GM18519 (cell line): ENCODE measurements at regions not wholly inside any gene's neighbourhood (a gene's known extent, or its start where the extent isn't known, plus 50 kb on each side); places are given as distances from the start of the nearest gene placed in this dataset.

Experiments used
- ATAC-seq: cut with Tn5 transposase; IDR thresholded peaks from one replicate; pipeline ENCODE4 v1.9.1; 2021; ENCODE audit warnings: mild to moderate bottlenecking, moderate library complexity; ENCODE audit not compliant: unreplicated experiment, low FRiP score

DNA sequence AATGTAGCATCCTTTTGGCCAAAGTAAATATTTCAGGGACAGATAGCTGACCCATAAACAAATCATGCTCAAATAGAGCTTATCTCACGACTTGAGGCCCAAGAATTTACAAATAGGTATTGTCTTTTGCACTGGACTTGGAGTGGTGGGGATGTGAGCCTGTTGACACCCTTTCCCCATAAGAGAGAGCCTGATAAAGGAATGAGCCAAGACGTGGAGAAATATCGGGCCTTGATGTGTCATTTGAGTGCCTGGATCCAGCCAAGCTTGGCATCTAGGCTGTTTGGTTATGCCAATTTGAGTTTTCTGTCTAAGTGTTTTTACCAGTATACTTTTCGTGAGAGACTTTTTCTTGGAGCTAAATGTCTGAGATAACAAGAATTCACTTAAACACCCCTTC lies 112.9 kb upstream of the RGMA start:
- no peak for ATAC-seq

DNA sequence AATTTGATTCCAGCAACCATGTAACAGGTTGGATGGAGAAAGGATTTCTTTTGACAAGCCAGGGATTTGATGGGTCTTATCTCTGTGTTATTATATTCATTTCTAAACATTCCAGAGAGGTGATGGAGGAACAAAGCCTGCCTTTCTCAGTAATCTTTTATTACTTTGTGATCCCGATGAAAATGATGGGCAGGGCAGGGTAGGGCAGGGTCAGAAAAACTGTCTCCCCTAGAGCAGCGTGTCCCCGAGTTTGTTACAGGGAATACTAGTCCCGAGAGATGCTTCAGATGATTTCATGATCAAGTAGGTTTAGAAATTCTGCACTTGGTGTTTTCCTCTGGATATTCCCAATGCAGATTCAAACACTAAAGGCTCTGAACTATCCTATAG lies 111.8 kb upstream of the RGMA start:
- ATAC-seq, result no peak

DNA sequence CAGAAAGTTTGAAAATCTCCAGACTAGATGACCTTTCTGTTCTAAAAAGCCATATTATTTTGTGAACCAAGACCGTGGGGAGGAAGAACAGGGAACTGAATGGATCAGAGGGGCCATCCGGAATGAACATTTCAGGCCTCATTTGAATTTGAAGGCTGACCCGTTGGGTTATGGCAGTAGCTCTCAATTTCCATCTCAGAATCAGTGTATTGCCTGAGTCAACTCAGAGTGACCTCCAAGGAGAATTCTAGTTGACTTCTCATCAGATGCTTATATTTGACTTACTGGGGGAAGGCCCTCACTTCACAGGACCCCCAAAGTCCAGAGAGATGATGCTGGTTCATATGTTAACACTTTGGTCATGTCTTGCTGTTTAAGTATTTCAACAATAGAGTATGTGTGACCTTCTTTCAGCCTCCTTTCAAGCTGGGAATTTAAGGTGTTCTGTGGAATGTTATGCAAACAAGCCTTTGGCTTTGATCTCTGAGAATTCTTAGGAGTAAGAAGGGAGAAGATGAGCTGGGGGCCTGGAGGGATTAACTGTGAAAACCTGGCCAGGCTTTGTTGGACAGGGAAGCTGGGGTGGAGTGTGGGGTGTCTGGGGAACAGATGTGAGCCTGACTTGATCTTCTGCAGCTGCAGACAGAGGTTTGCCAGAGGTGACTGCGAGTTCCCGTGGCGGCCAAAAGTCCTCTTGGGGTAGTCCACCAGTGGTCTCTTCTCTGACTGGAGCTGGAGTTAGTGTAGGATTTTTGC lies 111.2 kb upstream of the RGMA start:
- ATAC-seq, result no peak

DNA sequence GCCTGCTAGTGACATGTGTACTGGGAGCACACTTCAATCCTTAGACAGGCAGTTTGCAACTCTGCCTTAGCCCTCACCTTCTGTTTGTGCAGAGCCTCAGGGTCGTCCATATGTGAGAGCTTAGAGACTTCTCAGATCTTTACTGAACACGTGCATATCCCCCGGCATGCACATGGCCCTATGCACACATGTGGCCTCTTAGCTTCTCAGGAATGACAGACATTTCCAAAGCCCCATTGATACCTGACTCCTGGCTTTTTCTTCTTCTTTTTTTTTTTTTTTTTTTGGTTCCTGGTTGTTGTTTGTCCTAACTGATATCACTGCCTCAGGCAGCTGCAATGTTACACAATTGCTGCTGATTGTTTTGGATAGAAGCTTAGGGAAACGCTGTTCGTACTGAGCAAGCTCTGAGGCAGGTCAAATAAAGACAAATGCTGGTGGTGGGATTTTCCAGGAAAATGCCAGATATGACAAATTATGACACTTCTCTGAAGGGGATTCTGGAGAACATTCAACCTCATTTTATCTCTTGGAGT lies 107.2 kb upstream of the RGMA start:
- no peak for ATAC-seq

DNA sequence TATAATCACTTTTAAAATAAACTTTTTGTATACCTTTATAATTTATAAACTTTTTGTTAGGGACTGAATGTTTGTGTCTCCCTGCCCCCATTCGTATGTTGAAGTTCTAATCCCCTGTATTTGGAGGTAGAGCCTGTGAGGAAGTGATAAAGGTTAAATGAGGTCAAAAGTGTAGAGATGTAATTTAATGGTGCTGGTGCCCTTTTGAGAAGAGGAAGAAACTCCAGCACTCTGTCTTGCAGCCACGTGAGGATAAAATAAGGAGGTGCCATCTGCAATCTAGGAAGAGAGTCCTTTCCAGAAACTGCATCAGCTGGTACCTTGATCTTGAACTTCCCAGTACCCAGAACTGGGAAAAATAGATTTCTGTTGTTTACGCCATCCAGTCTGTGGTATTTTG lies 106.1 kb upstream of the RGMA start:
- ATAC-seq, result no peak

DNA sequence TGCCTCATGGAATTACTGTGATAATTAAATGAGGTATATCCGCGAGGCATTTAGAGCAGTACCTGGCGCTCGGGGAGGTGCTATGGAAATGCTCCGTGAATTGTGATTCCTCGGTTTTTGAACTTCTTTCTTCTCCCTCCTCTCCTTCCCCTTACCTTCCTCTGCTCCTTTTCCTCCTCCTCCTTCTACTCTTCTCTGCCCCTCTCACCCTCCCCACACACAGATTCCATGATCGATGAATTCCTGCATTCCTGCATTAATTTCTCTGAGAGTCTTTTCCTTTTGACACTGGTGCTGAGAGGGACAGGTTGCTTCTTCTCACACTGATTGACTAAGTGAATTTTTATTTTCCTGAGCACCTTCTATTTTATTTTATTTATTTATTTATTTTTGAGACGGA lies 101.2 kb upstream of the RGMA start:
- ATAC-seq, result no peak

DNA sequence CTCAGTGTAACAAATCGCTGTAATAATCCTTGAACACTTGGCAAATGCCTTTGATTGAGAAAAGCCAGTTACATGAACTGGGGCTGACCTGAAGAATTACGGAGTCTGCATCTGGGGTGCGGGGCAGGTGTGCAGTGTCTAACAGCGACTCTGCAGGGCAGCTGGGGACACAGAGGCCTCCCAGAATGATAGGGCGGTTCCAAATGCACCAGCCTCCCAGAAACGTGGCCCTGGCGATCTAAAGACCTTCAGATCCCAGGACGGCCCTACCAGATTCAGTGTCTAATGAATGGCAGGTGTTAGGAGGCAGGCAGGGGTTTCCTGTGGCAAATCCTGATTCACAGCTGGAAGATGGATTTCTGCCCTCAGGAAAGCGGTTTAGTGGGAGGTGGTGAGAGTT lies 100.5 kb upstream of the RGMA start:
- no peak for ATAC-seq

DNA sequence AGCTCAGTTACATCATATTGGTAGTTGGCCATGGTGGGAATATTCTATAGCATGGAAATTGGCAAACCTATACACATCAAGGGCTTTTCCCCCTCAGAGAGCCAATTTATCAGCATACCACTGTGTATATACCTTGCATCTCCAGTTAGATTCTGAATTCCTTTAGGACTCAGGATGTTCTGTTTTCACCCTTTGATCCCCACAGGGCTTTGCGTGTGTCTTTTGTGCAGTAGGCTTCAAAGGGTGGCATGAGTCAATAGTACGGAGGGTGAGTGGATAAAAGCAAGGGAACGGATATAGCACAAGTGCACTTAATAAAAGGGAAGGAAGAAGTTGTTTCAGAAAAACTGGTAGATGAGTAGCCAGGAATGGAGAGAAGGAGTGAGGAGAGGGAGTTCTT lies 99.2 kb upstream of the RGMA start:
- ATAC-seq, result no peak

DNA sequence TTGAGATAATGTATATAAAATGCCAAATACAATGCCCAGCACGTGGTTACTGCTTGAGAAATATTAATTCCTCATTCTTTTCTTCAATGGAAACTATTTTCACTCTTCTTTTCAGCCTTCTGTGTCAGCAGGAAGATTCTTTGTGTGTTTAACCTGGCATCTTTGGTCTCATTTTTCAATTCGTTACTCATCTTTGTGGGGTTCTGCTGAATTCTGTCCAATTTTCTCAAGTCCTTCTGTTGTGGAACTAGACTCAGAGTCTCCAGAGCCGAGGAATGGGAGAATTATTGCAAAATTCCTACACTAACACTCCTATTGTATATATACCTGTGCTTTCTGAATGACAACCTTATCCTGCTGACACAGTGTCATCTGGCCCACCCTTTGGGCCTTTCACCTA lies 96.8 kb upstream of the RGMA start:
- ATAC-seq, result no peak

DNA sequence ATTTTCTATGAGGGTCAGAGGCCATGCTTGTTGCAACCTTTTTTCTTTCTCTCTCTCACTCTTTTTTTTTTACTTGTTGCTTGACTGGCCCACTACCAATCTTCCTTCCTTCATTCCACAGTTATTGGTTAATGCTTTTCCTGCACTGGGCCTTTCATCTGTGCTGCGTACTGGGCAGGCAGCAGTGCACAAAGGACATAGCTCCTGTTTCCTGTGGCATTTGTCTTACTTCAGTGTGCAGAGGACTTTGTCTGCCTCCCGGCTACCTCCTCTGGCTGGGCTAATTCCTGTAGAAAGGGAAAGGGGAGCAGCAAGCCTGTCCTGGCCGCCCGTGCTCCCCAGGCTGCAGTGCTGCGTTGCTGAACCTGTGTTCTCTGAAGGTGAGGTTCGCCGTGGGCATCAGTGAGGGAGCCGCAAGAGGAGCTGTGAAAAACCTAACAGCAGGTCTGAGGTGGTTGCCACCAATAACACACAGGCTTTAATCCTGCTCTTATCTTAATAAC lies 93.7 kb upstream of the RGMA start:
- no peak for ATAC-seq

DNA sequence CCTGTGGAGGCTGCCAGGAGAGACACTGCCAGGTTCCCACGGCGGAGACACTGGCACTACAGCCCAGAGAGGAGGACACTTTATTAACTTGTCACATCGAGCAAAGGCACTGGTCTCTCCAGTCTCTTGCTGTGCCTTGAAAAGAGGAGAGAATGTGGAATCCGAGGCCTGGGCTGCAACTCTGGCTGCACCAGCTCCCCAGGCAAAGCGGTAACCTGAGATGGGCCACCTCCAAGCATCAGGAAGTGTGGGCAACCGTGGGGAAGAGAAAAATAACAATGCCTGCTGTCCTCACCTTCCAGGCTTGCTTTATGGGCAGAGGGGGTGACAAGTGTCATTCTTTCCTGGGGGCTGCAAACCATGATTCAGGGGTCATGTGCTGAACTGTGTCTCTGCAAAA lies 91.6 kb upstream of the RGMA start:
- no peak for ATAC-seq

DNA sequence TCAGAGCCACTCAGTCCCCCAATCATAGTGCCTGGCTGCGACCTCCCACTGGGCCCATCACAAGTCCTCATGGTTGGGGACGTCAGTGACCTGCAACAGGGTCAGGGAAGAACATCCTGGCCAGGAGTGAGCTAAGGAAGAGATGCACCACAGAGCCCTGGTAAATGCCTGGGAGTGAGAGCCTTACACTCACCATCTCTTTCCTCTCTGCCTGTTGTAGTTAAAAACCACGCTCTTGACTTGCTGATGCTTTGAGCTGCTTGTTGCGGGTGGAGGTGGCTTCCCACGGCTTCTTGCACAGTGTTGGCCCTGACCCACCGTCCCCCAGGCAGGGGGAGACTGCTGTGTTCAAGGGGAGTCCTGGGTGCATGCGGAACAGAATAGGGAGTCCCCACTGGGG lies 91.1 kb upstream of the RGMA start:
- ATAC-seq, result no peak

DNA sequence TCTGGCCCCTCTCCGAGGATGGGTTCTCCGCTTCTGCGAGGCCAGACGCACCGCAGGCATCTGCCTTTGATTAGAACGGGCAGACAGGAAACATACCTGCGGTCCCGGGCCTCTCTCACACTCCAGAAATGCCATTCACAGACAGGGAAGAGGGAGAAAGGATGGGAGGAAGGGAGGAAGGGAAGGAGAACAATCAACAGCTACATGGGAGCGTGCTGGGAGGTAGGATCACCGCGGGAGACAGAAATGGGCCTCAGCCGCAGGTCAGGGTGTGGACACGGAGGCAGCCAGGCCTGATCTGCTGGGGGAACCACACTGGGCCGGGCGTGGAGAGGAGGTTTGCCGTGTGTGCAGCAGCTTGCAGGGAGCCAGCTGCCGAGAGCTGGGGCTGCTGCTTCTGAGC lies 90.7 kb upstream of the RGMA start:
- no peak for ATAC-seq

DNA sequence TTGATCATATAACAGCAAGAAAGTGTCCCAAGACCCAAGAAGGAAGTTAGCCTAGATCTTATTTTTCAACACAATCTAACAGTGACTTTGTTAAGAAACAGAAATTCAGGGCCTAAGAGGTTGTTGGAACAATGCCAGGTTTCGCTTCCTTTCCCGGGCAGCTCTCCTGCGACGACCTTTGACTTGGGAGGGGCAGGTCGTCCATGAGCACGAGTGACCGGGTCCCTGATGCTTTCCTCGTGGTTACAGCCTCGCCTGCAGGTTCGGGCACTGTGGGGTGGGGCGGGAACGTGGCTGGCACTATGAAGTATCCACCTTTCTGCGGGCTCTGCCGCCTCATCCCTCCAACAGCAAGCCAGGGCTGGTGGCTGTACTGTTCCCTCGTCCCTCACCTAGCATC lies 90.1 kb upstream of the RGMA start:
- no peak for ATAC-seq

DNA sequence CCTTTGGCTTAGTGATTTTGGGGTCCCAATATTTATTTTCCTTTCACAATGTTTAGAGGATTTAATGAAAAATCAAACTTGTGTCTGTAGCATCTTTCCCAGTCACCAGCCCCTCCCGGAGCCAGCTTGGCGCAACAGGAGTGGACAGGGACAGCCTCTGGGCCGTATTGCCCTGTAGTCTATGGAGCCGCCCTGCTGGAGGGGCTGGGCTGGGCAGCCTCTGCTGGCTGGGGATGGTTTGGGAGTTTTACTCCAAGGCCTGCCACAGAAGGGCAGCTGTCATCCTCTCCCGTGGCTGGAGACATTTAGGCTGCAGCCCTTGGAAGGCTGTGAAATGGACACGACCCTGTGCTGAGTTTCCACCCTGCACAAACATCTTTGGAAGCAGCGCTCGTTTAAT lies 89.4 kb upstream of the RGMA start:
- ATAC-seq, result no peak

DNA sequence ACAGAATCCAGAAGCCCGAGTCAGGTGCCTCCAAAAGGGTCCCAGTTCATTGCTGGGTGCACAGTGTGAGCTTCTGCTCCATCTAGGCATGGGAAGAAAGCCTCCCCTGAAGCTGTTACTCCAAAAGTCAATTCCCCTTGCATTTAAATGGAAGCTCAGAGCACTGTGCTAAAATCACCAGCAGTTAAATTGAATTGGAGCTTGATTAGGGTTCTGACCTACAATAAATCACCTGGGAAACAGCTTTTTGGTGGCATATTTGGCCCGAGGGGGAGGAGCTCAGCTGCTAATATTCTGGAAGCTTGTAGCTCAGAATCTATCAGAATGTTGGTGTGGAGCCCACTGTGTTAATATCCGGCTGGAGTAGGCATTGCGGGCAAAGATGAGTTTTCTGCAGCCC lies 87.1 kb upstream of the RGMA start:
- no peak for ATAC-seq

DNA sequence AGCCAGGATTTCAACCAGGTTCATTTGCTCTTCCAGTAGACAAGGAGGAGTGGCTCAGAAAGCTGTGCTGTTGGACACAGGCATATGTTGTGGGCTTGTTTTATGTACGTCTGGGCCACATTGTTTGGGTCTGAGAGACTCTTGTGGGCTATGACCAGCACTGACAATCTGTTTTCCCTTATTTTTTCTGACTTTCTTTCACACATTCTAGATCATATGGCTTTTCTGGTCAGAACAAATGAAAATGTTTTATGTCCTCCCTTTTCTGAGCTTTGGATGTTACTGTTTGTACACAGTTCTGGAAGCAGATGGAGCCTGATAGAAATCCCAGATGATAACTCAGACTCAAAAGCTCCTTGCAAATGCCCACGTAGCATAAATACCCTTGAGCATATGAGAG lies 85.8 kb upstream of the RGMA start:
- no peak for ATAC-seq

DNA sequence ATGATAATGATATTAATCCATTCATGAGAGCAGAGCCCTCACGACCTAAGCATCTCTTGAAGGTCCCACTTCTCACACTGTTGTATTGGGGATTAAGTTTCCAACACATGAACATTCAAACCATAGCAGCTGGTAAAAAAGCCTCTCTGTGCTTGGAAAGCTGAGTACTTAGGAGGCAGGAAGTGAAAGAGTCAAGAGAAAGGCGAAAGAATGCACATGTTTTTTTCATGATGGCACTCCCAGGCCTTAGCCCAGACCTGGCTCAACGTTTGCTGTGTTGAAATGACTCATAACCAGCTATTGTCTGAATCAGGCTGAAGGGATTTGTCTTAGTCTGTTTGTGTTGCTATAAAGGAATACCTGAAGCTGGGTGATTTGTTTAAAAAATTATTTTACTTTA lies 84.4 kb upstream of the RGMA start:
- ATAC-seq, result no peak

DNA sequence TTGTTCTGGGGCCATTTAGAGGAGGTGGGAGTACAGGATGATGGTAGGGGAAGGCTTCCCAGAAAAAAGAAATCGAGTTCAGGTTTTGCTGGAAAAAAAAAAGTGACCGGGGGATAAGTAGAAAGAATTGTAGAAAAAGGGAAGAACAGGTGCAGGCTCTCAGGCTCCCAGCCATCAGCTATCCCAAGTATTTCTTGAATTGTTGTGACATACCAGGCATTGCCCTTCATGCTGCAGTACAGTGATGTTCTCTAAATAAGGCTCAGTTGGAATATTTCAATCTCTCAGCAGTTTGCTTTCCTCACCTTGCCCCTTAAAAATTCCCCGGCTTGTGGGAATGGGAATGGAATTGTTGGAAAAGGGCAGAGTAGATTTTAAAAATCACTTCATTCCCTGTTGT lies 82.5 kb upstream of the RGMA start:
- ATAC-seq, result no peak

DNA sequence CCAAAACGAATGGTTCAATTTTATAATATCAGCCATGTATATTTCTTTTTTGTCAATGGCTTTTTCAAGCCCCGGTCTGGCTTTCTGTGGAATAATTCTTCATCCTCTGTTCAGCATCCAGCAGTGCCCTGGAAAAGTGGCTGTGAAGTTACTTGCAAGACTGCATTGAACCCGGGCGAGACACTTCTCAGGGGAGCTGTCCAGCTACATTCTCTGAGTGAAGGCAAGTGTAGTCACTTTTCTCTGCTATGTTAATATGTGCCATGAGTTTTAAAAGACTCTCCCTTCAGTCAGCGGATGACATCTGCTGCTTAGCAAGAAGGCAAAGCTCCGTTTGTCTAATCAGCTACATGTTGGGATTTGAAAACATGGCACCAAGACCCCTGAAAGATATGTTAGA lies 81.3 kb upstream of the RGMA start:
- no peak for ATAC-seq

DNA sequence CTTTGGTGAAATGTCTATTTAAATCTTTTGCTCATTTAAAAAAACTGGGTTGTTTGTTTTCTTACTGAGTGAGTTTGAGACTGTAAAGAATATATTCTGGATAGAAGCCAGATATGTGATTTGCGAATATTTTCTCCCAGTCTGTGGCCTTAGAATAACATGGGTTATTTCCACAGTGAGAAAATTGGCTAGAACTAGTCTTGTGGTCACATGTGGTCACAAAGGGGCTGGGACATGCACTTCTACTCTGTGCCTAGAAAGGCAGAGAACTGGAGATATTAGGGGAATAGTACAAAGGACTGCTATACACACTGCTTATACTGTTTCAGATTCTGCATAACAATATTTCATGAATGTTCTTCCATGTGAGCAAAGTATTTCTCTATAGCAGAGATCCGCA lies 79.9 kb upstream of the RGMA start:
- ATAC-seq, result no peak

DNA sequence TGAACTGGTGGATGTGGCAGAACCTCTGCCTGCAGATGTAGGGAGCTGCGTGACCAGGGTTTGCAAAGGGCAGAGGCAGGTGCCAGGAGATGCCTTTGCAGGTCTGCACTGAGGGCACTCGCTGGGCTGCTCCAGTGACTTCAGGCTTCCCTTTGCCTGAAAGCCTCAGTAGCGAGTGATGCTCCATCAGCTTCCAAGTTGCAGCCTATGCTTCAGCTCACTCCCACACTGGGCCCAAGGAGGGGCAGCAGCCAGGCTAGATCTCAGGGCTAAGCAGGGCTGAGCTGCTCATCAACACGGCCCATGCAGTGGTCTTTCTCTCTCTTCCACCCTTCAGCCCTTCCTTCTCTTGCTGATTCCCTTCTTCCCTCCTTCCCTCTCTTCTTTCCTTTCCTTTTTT lies 78.3 kb upstream of the RGMA start:
- ATAC-seq, result no peak

DNA sequence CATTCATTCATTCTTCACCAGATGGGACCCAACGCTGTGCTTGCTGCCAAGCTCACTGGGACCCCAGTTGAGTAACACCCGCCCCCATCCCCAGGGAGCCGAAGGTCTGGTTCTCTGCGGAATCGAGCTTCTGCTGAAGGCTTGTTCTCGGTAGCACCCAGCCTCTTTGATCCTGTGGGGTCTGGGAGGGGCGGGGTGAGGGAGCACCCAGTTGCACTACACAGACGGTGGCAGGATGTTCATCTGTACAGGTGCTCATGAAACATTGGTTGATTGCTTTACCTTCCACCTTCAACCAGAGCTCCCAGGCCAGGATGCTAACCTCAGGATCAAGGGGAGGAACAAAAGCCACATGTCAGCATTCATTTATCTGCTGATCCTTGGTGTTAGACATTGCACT lies 77.7 kb upstream of the RGMA start:
- ATAC-seq, result no peak
